A673 (cell line): ENCODE measurements at regions not wholly inside any gene's neighbourhood (a gene's known extent, or its start where the extent isn't known, plus 50 kb on each side); places are given as distances from the start of the nearest gene placed in this dataset.

Source experiments
- EZH2 ChIP-seq: fragments of 200-600 bp; sonication (generic); IDR thresholded peaks from 2 replicates; pipeline ENCODE4 v1.6.1; 2017; ENCODE audit warnings: borderline replicate concordance, low read depth, mild to moderate bottlenecking, mixed read lengths, antibody characterized with exemption, low read length; ENCODE audit not compliant: poor library complexity, severe bottlenecking
- TF ChIP-seq, protein P1 (sequence below): fragments of 300-800, 200-600 bp; sonication (generic); conservative IDR thresholded peaks from 2 replicates; pipeline ENCODE4 v1.5.1; 2017; ENCODE audit warnings: low read depth, mild to moderate bottlenecking, antibody characterized with exemption, low read length, moderate library complexity, mixed read lengths

GRCh38 chr5:81815321-81815720 lies 64.4 kb upstream of the SSBP2 start:
- TF ChIP-seq, protein P1, sequence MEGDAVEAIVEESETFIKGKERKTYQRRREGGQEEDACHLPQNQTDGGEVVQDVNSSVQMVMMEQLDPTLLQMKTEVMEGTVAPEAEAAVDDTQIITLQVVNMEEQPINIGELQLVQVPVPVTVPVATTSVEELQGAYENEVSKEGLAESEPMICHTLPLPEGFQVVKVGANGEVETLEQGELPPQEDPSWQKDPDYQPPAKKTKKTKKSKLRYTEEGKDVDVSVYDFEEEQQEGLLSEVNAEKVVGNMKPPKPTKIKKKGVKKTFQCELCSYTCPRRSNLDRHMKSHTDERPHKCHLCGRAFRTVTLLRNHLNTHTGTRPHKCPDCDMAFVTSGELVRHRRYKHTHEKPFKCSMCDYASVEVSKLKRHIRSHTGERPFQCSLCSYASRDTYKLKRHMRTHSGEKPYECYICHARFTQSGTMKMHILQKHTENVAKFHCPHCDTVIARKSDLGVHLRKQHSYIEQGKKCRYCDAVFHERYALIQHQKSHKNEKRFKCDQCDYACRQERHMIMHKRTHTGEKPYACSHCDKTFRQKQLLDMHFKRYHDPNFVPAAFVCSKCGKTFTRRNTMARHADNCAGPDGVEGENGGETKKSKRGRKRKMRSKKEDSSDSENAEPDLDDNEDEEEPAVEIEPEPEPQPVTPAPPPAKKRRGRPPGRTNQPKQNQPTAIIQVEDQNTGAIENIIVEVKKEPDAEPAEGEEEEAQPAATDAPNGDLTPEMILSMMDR: no peak
- no peak for TF ChIP-seq EZH2
